DMS53 treated with DMSO at 0.1 percent for 48 hours (cell line): ENCODE measurements at regions not wholly inside any gene's neighbourhood (a gene's known extent, or its start where the extent isn't known, plus 50 kb on each side); places are given as distances from the start of the nearest gene placed in this dataset.

Source experiments
- DNase-seq: peaks from one replicate; lab custom pipeline; 2025; ENCODE audit not compliant: unreplicated experiment; lab: John Stamatoyannopoulos, UW

DNA sequence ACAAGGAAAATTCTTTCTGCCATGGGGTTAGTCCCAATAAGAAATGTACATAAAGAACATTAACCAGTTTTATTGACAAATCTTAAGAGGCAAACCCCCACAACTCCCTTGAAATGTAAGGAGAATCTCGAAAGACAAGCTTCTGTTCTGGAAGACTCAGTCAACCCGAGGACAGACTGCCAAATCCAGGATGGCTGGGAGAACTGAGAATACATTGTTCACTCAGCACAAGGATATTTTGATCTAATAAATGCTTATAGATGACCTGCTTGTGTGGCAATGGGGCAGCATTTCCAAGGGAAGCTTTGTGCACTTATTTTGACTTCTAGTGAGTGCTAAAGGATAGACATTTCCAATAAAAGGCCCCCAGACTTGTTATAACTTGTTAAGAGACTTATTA lies 280.4 kb downstream of the DHX15 start:
- no peak for DNase-seq

DNA sequence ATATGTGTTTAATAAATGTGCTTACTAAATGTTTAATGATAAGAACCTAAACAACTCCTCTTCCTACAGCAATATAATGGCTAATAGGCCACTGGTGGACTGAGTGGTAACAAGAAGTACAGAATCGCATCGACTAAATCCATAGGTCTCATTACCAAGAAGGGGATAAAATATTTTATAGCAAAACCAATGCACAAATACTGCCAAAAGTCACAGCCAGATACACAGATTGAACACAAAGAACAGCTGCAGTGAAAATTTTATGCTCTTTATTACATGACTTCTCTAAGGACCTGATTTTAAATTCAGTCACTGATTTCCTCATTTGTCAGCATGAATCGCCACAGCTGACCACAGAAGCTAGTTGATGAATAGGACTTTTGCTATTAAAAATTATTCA lies 285.4 kb downstream of the DHX15 start:
- DNase-seq = no peak

DNA sequence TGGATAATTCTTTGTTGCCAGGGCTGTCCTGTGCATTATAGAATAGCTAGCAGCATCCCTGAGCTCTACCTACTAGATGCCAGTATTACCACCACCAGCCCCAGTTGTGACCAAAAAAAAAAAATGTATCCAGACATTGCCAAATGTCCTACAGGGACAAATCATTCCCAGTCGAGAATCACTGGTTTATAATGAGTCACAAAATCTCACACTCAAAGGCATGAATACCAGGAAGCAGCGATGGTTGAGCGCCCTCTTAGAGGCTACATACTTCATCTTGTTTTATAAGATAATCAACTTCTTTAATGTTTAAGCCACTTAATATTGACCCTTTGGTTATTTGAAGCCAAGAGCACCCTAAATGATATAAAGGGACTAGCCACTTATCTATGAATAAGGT lies 297.3 kb downstream of the DHX15 start:
- DNase-seq = no peak

DNA sequence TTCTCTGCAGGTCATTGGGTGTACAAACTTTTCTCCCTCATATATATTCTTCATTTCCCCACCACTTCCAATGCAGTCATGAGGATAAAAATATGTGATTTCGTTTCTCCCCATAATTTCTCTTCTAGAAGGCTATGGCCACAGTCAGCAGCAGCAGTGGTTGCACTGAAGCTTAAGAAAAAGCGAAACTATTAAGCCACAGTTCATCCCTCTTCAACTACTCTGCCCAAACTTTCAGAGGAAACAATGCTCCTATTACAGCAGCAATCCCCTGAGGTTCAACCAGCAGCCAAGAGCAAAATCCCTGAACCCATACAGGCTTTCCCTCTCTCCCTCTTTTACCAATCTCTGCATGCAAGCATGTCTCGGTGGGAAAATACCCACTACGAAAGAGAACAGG lies 298.6 kb downstream of the DHX15 start:
- DNase-seq = no peak

DNA sequence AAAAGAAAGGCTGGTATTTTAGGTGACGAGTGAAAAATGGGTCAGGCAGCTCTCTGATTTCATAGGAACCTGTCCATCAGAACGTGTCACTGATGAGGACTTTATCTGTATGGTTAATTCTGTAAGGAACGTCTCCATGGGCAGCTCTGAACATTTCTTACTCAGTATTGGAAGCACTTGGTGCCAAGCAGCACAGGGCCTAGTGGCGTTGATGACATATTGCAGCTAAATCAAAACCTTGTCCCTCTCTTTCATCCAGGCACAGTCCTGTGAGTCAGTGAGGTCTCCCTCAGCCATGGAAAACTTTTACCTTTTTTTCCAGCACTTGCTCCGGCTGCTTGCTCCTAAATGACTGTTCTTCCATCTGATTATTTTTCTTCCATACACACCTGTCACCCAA lies 301.9 kb downstream of the DHX15 start:
- no peak for DNase-seq

DNA sequence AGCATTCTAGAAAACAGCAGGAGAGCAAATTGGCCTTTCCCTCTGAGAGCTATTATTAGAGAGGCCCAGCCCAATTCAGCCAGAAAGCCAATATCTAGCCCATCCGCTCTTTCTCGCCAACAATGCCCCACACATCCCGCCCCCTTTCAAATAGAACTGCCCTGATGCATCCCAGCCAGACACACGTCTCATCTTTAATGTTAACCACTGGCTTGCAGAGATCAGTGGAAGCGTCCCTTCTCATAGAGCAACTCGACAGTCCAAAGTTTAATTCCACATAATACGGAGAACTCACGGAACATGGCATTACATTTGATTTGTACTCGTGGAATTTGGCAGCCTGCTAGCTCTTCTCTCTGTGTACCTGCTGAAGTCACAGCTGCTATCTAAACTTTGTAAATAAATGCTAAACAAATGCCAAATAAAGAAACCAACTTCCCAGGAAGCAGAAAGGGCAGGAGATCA lies 304.4 kb downstream of the DHX15 start:
- DNase-seq = no peak

DNA sequence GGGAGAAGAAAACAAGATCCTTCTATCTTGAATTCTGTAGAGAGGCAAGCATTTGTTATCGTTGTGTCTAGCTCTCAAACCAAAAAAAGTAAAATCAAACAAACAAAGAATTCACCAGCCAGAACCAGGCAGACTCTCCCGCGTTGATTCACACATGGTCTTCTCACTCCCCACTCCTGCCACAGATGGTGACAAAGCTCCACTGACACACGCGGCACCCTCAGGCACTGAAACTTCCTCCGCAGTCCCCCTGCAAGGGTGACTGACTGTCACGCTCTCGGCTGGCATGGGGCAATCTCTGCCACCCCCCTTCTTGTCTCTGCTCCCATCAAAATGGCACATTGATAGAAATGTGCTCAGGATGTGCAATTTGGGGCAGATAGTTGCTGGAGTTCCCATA lies 304.9 kb downstream of the DHX15 start:
- DNase-seq = no peak

DNA sequence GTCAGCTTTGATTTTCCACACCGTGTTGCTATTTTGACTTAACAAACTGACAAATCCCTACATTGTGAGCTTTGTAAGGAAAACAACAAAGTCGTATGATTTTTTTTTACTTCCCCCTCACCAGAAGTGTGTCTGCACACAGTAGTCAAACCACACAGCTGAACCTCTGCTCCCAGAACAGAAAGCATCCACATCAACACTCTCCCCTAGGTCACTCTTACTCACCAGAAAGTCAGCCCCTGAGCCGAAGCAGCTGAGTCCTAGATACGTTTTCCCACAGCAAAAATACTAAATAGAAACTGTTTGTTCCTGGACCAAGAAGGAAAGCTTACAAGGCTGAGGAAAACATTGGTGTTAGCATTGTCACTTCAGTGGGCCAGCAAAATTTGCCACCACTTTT lies 305.7 kb downstream of the DHX15 start:
- no peak for DNase-seq

DNA sequence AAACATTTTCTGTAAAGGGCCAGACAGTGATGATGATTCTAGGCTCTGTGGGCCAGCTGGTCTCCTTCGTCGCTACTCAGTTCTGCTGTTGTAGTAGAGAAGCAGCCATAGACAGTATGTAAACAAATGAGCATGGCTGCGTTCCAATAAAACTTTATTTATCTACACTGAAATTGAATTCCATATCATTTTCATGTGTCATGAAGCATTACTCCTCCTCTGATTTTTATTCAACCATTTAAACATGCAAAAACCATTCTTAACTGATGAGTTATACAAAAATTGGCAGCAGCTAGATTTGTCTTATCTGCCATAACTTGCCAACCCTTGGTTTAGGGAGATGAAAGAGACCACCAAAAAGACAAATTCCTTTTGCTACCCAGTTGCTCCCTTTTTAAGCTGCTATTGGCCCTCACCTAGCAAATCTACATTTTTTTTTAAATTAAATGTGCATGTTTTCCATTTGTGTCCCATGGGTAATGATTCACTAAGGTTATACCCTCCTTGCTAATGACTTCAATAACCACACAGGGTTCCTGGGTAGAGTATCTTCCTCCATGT lies 309.9 kb downstream of the DHX15 start:
- DNase-seq = no peak

DNA sequence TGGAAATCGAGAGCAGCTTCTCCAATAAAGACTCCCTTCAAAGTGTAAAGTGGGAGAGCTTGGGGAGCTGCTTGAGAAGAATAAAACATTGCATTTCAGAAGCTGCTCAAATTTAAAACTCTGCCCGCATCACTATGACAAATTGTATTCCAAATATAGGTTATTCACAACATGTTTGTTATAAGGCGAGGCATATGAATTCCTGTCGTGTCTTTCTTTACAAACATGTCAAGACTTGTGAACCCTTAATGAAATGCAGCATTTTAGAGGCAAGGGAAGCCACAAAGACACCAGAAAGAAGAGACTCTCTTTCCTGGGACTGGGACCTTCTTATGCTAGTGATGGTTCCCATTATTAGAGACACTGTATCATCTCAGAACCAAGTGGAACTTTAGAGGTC lies 311.2 kb downstream of the DHX15 start:
- DNase-seq = no peak

DNA sequence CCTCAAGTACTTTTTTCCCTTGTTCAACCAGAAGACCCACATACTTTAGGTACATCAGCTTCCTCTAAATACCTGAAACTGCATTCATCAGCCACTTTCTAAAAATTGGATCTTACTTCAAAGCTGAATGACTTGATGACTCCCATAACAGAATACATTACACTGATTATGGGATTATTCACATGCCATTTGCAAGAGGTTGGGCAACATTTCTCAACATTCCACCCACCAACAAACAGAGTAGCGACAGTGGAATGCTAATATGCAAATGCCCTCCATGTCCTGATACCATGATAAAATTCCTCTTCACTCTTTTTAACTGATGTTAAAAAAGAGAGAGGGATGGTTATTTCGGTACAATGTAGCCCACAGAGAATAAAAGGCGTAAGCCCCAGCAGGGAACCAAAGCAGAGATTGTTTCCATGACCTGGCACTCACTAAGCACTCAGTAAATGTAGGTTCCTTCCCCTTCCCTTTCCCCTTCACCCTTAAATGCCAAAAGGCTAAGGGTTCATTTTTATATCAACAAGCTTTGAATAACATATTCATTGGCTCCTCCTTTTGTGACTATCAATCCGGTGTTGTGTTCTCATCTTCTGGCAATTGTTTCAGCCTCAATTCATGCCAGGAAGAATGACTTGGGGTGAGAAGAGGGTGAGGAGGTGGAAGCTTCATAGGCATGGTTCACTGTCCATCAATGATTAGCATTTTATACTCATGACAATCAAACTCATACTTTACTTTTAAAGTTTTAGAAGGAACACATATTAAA lies 317.2 kb downstream of the DHX15 start:
- no peak for DNase-seq

DNA sequence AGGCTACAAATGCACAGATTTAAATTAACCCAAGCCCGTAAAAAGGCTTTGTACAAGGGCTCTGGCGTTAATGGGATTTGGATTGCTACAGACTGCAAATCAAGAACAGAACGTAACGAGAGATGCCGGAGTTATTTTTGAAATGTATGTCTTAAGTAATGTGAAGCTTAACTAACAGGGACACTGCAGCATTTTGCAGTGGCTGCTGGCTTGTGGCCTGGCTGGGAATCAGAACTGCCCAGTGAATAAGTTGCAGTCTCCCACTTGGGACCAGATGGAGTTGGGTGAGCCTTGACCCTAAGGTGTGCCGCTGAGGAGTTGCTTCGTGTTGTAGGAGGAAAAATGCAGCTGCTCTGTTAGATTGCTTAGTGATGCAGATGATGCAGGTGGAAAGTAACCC lies 318.4 kb downstream of the DHX15 start:
- no peak for DNase-seq

DNA sequence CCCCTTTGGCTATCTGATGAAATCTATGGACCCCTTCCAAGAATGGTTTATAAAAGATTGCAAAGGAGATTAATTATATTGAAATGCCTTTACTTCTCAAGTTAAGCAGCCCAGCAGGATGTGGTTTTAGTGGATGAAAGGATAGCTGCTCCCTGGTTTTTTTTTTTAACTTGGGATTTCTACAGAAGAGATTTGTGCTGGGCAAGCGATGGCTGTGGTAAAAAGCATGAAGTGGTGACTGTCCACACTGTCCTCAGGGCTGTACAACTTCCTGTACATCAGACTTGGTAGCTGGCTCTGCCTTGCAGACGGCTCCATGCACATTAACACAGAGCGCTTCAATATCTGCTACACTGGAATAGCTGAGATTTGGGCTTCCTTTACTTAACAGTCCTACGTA lies 321.7 kb downstream of the DHX15 start:
- DNase-seq = no peak

DNA sequence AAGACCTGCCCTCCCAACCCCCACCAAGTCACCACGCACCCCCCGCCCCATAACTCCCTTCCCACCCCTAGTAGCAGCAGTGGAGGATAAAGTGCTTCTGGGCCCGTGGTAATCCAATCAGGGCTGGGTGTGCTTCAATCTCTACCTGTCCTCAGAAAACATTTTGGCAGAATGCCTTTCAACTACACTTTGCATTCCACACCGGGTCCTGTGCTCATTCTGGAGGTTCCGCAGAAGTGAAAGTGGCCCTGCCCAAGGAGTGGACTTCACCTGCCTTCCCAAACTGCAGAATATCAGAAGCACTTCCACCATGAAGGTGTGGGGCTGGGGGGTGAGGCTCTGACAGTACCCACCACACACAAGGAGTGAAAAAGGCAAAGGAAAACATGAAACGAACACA lies 322.3 kb downstream of the DHX15 start:
- no peak for DNase-seq

DNA sequence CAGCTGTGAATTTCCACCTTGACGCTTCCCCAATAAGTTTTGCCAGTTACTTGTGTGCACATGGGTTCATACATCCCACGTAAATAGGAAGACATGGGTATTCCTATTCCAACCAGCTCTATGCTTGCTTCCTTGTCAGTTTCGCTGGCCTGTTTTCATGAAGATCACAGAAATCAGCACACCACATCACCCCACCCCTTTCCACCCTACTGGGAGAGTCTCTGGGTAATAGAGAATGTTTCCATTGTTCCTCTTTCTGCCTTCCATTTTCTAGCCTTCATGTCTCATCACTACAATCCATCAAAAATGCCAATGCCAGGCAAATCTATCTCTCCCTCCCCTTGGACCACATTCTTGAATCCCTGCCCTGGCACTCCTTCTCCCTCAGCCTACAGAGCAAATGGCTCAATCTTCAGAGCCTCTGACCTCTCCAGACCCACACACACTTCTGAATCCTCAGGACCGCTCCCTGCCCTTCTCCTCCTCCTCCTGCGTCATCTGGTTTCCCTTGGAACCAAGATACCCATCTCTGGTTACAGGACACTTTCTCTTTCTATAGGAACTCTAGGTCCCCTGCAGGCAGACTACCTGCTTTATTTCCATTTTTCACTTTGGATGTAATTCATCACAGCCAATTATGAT lies 323.3 kb downstream of the DHX15 start:
- no peak for DNase-seq

DNA sequence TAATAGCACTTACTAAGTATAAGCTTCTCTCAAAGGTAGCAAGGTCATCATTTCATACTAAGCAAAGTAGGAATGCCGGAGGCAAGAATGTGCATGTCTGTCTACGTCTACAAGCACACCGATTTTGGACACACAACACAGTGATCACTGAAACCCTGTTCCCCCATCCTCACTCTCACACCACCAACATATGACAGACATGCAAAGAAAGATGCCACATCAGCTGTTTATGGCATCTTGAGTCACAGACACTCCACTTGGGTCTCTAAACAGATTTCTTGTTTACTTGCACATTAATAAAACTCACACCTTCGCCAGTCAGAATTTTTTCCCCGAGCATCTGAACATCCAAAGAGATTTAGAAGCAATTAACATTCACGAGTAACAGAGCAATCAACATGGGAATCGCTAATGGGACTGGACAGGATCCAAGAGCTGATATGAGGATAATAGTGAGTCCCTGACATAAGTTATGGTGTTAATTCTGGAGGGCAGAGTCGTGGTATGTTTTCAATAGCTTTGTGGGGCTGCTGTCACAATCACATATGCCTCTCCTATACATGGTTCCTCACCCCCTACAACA lies 324.1 kb downstream of the DHX15 start:
- DNase-seq = no peak

DNA sequence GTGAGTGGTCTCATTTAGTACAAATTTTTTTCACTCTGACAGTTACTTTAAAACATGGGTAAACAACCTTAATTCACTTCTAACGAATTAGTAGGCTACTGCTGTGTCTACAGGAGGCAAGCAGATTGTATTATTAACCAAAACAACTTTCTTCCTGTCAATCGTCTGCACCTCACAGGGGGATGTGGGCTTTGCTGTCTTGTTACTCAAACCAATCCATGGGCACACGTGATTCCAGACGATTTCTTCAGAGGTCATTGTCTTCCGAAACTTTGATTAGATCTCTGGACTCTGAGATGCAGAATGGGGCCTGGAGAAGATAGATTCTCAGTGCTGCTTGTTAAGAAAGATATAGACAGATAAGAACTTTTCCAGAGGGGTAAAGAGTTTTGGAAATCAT lies 327.8 kb downstream of the DHX15 start:
- no peak for DNase-seq

DNA sequence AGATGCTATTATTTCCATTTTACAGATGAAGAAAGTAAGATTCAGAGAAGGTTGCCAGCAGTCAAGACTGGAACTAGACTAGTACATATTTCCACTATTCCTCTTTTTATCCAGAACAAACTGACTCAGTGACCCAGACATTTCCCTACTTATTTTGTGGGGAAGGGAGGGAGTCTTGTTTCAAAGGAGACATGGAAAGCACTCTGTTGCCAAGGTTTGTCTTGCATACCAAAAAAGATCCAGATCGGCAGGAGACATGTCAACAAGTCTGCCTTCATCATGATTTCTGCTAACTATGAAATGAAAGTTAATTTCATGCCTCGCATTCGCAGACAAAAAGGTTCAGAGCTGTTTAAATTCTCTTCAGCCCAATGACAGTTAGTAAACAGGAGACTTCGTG lies 328.3 kb downstream of the DHX15 start:
- DNase-seq = no peak

DNA sequence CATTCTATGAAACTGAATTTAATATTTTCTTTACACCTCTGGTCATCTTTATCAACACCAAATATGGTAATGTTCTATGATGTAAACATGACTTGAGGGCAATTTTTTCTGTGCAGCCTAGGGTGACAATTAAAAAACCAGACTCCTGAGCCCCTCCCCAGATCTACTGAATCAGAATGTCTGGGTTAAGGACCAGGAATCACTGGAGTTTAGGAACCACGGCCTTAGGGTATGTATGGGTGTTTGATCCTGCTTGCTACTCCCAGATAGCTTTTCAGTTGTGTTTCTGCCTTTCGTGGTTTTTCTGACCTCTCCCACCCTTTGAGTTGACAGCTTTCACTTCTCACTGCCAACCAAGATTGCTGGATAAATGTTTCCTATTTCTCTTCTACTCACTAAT lies 332.2 kb downstream of the DHX15 start:
- no peak for DNase-seq

DNA sequence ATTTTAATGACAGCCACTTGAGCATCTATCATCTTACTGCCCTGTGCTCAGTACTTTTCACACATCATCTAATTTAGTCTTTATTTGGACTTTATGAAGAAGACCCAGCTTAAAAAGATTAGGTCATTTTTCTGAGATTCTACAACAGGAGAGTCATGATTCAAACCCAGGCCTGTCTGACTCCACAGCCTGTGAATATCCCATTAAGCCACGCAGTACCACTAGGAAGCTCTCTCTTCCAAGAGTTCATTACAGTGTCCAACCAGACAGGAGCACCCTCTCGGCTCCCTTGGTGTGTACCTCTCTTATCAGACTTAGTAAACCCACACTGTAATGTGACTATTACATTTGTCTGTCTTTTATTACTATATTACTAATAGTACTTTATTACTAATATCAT lies 332.8 kb downstream of the DHX15 start:
- no peak for DNase-seq

DNA sequence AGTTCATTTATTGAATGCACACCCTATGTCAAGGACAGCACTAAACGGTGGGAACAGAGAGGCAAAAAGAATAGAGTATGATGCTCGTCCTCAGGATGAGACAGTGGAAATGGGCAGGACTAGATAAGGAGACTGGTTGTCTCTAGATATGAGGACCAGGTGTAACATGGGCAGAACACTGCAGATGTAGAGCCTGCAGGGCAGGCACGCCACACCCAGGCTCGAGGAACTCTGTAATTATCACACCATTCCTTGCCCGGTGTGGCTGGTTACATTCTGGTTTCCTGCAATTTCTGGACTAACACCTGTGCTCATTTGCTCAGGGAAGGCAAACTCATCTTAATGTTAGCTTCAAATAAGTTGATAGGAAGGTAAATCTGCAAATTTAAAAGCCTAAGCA lies 334.4 kb downstream of the DHX15 start:
- DNase-seq = no peak
